Brain pericyte (primary cell): ENCODE measurements at regions not wholly inside any gene's neighbourhood (a gene's known extent, or its start where the extent isn't known, plus 50 kb on each side); places are given as distances from the start of the nearest gene placed in this dataset.
"Not testable (repeated sequence)": the region's sequence is repeated elsewhere in the genome, so short reads cannot be mapped to it uniquely, and the experiment has no call there.

ENCODE experiments used
- DNase-seq: peaks from one replicate; pipeline ENCODE4 v3.0.0-alpha.2; 2012; ENCODE audit warnings: low read depth, low spot score

DNA sequence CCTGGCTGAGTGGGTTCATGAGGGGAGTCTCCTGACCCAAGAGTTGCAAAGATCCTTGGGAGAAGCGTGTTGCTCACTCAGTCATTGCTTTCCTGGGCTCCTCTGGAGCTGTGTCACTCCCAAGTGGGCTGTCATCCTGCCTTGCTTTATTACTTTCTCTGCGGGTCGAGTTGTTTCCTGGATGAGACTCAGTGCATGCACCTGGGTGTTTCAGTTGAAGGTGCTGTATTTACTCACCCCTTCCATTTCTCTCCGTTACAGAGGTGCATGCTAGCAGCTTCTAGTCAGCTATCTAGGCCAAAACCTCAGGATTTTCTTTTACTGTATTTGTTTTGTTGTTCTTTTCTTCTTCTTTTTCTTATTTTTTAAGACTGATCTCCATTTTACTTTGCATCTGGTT lies 785.5 kb upstream of the EDIL3 start:
- DNase-seq = no peak

DNA sequence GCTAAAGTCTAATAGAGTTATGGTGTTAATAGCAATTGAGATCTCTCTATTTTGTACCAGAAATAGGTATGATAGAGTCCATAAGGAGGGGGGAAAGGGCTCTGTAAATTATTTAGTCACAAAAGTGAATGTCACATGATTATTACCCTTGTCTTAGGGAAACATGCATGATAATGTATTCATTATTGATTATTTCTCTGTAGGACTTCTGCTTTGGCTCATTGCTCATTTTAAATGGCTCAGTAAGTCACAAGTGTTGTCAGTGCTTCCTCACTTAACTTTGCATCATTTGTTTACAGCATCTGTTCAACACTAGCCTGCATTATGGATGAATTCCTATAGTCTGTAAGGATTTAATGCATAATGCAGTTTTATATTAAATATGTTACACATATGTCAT lies 788.8 kb upstream of the EDIL3 start:
- DNase-seq = no peak

DNA sequence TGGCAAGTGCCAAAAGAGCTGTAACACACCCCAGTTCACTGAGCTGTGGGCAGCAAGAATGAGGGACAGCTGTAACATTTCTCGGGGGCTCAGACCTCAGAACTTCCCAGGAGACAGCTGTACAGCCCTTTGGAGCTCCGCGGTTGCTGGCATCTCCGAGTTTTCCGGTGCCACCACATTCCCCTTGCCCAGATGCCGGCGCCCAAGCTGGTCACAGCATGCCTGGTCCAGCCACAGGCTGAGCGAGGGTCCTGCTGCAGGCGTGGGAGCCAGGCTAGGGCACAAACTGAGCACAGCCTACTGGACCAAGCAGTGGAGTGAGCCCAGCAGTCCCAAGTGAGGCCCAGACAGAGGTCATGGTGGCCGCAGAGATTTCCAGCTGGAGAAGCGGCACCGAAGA lies 797.7 kb upstream of the EDIL3 start:
- no peak for DNase-seq

DNA sequence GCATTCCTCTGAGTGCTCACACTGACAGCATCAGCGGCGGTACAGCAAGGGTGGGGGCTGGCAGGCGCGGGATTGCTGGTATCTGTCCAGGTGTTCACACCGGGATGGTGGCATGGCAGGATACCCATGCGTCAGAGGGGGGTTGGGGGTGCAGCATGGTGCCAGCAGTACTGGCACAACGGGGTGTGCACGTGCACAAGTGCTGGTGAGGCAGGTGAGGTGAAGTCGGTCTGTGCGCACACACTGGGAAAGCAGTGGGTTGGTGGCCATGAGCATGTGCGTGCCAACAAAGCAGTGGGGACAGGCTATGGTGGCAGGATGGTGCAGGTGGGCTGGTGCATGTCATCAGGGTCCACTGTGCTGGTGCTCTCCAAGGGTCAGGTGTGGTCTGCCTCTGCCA lies 819.6 kb upstream of the EDIL3 start:
- DNase-seq = no peak

DNA sequence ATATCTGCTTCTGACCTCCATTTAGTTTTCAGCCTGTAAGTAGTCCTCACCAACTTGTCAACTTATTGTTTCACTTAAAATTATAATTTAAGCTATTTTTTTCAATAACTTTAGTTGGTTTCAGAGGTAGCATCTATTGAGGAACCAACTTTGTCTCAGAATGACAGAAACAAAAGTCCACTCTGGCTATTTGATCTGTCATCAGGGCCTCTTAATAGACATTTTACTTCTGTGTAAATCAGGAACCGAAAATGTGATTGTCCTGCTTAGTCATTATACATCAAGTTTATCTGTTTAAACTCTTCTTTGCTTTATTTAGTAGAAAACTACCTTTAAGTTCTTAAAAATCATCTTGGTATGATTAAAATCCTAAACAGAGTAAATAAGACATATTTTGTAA lies 820.8 kb upstream of the EDIL3 start:
- DNase-seq = no peak

DNA sequence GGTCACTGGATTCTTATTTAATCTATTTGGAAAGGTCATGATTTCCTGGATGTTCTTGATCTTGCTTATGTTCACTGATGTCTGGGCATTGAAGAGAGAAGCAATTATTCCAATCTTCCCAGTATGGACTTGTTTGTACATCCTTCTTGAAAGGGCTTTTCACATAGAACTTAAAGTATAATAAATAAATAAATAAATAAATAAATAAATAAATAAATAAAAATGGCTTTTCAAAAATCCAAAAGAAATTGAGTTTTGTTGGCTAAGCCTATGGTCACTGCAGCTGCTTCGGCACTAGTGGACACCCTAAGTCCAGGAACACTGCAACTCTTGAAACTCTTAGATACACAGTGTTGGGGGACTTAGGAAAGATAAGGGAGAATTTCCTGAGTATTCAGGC lies 840.7 kb upstream of the EDIL3 start:
- no peak for DNase-seq

DNA sequence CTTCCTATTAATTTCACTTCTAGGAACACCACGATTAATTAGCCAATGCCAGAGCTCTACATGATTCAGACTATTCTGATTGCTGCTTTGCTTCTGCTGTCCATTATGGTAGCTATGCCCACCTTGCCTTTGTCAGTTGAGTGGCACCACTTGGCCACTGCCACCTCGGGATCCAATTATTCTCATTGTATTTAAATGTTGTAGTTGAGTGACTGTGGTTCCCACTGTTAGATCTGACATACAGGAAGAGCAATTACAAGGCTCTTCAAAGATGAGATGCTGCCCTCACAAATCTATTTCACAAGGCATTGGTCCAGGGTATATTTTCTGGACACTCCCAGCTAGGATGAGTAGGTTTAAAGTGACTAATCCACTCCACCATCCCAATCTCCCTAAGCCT lies 864.5 kb upstream of the EDIL3 start:
- DNase-seq = no peak

DNA sequence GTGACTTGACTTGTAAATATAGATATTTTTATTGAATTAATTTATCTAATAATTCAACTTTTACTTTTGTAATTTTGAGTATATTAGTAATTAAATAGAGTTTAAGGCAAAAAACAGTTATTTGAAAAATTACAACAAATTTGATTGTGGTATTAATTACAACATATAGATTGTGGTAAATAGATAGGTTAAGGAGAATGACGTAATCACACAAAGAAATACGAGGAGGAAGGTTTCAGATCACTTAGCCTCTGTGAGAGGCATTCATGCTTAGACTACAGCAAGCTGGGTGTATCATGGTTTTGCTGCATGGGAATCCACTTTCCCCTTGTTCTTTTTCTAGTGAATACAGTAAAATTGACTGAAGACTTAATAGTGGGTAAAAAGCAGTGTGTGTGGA lies 878.4 kb upstream of the EDIL3 start:
- DNase-seq = no peak

DNA sequence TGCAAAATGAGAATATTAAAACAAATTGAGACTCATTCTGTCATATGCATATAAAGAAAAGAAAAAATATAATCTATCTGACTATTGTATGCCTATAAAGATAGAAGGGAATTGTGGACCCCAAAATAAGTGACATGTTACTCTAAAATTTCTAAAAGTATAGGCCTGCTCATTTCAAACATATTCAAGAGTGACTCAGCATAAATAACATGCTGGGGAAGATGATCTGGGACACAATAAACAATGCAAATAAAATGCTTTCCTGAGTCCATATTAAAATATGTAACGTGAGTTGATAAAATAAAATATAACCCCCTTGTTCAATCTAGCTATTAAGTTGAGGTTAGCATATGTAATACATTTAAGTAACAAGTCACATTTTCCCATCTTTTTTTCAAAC lies 882.0 kb upstream of the EDIL3 start:
- no peak for DNase-seq

DNA sequence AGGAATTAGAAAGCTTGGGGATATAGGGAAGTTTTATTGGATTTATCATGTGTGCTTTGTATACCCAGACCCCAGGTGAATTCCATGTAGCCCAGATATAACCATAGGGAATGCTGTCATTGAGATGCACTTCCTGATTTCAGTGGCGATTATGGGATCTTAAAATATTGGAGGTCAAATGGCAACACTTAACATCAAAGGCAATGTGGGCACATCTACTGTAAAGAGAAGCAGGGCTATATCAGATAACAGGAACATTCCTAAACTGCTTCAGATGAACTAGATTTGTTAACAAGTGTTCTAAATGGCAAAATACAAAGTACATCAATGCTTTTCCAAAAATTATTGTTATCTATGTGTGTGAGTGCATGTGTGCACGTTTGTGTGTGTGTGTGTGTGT lies 883.5 kb upstream of the EDIL3 start:
- no peak for DNase-seq

DNA sequence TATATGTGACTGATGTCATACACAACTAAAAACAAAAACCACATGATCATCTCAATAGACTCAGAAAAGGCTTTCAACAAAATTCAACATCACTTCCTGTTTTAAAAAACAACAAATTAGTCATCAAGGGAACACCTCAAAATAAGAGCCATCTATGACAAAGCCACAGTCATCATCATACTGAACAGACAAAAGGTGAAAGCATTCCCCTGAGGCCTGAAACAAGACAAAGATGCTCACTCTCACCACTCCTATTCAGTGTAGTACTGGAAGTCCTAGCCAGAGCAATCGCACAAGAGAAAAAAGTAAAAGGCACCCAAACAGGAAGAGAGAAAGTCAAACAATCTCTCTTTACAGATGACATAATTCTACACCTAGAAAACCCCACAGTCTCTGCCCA lies 893.5 kb upstream of the EDIL3 start:
- DNase-seq = no peak

DNA sequence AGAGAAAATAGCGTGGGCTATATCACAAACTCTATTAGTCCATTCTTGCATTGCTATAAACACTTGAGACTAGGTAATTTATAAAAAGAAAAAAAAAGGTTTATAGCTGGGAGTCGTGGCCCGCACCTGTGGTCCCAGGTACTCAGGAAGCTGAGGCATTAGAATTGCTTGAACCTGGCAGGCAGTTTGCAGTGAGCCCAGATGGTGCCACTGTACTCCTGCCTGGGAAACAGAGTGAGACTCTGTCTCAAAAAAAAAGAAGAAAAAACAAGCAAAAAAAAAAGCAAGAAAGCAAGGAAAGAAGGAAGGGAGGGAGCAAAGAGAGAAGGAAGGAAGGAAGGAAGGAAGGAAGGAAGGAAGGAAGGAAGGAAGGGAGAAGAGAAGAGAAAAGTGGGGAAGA lies 904.2 kb upstream of the EDIL3 start:
- DNase-seq = no peak

DNA sequence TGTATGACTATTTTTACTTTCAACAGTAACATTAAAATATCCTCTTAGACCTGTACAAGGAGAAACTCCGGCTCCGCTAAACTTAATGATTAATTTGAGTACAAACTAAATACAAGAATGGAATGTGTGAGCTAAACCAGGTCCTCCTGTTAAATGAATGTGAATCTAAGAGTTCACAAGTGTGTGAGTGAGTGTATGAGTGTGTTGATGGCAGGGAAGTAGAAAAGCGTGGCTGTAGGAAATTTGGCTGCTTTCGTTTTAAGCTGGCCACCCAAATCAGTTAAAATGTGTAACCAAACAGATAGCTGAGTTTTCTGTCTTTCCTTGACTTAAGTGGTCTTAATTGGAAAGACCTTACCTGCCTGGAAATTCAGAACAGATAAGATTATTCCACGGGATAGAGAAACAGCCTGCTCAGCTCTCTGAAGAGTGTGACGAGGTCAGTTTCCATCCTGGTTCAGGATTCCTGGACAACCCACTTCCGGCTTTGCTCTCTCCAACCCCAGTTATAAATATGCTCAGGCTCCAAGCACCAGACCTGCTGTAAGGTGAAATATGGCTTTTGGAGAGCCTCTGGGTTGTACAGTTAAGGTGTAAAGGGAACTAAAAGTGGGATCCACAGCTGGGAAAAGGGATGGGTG lies 908.6 kb upstream of the EDIL3 start:
- no peak for DNase-seq

DNA sequence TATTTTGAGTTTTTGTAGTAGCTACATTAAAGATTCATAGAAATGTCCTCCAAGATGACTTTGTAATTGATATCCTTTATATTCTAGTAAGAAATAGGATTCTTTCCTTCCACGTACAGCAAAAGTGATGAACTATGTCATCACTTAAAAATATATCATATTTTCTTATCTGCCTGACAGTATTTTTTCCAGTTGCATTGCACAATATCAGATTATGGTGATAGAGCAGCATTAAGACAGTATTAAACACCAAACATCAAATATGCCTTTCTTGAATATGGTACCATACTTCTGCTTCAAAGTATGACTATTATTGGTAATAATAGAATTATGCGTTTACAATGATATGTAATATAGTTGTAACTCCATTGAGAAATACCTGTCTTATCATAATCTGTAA lies 919.8 kb upstream of the EDIL3 start:
- no peak for DNase-seq

DNA sequence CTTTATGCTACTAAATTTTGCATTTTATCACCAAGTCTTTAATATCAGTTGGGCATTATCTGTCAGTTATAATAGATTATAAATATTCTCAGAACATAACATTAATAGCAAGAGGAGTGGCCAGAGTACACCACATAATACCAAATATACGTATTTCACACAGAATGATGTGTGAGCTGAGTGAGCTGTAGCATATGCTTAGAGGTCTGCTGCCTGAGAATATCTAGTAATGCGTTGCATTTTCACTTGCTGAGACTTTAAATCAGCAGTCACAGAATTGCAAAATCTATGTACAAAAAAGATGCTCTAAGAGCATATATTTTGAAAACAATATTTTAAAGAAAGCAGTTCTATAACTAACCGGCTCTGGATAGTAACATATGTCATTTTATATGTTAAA lies 921.1 kb upstream of the EDIL3 start:
- no peak for DNase-seq

DNA sequence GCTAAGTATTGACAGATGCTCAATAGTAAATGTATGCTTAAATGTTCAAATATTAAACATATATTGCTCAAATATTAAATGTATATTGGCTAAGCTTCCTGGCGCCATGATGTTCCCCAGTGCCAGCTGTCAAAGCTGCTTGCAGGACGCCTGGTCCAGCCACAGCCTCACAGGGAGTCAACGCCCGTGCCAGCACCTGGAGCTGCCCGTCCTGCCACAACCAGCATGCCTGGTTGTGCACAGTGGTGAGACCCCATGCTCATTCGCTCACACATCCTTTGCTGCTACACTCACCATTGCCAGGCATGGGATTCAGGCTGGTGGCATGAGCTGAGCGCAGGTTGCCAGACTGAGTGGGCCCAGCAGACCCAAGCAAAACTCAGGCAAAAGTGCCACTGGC lies 926.9 kb upstream of the EDIL3 start:
- no peak for DNase-seq

DNA sequence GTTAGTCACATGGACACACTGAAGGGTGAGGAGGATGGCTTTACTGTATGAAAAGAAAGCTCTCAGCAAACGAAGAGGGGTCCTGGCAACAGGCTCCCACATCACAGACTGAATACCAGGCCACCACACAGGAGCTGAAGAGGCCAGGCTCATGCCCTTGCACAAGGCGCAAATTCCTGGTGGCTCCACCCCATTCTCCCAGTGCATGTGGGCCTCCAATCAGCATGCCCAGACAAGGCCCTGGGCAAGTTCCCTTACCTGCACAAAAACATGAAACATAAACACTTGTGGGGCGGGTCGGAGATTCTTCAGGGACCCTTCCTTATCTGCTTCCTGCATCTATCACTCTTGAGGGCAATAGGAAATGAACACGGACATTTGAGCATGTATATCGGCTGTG lies 935.8 kb upstream of the EDIL3 start:
- no peak for DNase-seq

DNA sequence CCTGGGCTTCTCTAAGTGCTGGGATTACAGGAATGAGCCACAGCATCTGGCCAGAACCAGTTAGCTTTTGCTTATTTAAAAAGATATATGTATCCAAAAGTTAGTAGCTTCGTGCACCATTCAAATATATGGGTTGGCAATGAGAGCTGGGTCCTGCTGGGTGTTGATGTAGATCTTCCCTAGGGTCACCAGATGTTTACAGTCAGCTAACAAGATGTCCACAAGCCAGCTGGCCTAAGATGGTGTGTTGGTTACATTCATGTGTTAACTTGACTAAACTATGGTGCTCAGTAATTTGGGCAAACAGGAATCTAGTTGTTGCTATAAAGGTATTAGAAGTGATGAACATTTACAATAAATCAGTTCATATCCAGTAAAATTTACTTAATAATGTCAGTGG lies 948.6 kb upstream of the EDIL3 start:
- DNase-seq = no peak

DNA sequence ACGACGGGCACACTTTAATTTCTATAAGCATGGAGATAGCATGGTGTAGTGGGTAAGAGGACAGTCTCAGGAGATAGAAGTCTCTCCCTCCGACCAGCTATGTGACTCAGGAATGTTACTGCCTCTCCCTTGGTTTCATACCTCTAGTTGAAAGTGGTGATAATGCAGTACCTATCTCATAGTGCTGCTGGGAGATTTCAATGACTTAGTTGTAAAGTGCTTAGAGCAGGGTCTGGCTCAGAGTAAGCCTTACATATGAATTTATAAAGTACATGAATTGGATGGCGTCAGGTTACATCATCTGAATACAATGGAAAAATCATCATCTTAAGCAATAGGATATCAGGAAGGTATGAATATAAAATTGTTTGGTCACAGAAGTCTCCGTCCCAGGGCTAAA lies 952.8 kb upstream of the EDIL3 start:
- no peak for DNase-seq

DNA sequence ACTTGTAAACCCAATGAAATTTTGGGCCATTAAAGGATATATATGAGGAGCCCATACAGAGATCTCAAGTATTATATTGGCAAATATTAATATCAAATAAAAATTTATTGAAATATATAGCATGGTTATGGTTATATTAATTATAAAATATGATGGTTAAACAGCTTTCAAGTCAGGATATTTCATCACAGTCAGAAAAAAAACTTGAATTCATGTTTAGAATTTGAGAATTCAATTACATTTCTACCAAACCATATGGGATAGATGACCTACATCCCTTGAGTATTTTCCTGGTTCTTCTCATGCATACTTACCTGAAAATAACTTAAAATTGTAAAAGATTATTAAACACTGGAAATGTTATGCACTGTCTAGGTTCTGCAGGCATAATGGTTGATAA lies 956.1 kb upstream of the EDIL3 start:
- no peak for DNase-seq

DNA sequence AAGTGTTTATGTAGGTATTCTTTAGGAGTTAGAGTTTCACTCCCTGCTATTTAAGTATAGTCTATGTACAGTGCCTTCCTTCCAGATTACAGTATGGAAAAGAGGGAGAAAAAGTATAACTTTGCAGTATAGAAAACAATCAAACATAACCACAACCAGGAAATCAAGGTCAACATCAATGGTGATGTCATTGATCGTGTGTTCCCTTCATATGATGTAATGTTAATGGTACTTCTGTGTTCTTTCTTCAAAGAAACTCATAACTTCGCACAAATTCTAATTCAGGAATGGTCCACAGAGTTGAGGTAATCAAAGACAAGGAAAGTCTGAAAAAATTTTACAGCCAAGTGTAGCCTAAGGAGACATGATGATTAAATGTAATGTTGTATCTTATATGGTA lies 961.1 kb upstream of the EDIL3 start:
- no peak for DNase-seq

DNA sequence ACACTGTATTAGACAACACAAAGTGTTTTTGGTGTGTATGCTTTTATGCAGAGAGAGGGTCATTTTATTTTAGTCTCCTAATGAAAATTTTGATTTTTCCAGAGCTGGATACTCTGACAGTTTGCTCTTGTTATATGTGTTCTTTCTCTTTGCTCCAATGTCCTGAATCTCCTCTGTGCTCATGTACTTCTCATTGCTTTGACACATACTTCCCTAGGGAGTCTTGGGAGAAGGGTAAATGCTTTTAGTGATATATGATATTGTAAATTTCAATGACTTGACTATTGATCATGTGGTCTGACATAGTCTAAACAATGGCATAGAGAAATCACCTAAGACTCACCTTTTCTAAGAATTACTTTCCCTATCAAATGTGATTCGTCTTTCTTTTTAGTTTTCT lies 972.6 kb upstream of the EDIL3 start:
- no peak for DNase-seq

DNA sequence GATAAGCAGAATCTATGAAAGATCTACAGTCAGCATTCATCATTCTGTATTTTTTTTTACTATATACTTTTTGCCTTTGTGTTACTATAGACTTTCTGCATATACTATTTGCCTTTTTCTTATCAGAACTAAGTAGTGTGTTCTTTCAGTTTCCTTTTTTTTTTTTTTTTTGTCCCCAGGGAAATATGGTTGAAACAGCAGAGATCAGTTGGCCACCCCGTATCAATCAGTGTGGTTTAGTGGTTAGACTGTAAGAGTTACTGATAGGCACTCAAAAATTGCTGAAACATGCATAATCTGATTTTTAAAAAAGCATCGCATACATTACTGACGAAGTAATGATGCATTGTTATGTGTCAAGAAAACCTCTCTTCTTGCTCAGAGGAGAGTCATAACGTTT lies 990.8 kb upstream of the EDIL3 start:
- no peak for DNase-seq

DNA sequence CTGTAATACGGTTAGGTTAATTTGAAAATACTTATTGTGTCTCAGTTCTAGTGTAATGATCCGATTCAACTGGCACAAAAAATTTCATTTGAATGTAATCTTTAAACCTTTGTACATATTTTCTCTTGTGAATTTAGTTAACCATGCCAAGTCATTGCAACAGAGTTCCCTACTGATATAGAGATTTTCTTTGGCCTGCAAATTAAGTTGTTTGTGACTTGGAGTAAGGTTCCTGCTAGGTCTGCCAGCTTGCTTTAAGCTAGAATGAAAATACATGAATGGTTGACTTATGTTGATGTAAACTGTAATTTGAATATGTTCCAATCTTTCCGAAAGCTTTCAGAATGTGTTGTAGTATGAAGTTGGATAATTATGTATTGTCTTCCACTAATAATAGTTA lies 1004.1 kb upstream of the EDIL3 start:
- DNase-seq = no peak

DNA sequence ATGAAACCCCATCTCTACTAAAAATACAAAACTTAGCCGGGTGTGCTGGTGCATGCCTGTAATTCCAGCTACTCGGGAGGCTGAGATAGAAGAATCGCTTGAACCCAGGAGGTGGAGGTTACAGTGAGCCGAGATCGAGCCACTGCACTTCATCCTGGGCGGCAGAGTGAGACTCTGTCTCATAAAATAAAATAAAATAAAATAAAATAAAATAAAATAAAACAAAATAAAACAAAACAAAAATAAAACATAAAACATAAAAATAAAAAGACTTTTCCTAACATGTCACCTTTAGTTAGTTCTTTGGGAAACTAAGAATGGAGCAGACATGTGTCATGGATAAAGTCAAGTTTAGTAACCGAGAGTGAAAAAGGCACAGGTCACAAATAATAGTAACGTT lies 1007.6 kb upstream of the EDIL3 start:
- not testable (repeated sequence) for DNase-seq
